WTC11 (cell line): ENCODE measurements at regions not wholly inside any gene's neighbourhood (a gene's known extent, or its start where the extent isn't known, plus 50 kb on each side); places are given as distances from the start of the nearest gene placed in this dataset.

Experiments
- CREB1 ChIP-seq: sonication (generic); formaldehyde crosslinking; IDR thresholded peaks from 2 replicates; pipeline ENCODE4 v1.8.0; 2023; ENCODE audit warnings: mild to moderate bottlenecking, missing genetic modification reagents
- NR2C2 ChIP-seq: sonication (generic); formaldehyde crosslinking; IDR thresholded peaks from 2 replicates; pipeline ENCODE4 v1.8.0; 2022; ENCODE audit warnings: mild to moderate bottlenecking, missing genetic modification reagents
- TF ChIP-seq, protein P1 (sequence below): fragments of 200-600 bp; IDR thresholded peaks from 2 replicates; pipeline ENCODE4 v1.8.0; 2022; ENCODE audit warnings: antibody characterized with exemption
- TF ChIP-seq, protein P2 (sequence below): sonication (generic); formaldehyde crosslinking; IDR thresholded peaks from 2 replicates; pipeline ENCODE4 v1.8.0; 2022; ENCODE audit warnings: mild to moderate bottlenecking, missing genetic modification reagents

- TF ChIP-seq, protein P1, sequence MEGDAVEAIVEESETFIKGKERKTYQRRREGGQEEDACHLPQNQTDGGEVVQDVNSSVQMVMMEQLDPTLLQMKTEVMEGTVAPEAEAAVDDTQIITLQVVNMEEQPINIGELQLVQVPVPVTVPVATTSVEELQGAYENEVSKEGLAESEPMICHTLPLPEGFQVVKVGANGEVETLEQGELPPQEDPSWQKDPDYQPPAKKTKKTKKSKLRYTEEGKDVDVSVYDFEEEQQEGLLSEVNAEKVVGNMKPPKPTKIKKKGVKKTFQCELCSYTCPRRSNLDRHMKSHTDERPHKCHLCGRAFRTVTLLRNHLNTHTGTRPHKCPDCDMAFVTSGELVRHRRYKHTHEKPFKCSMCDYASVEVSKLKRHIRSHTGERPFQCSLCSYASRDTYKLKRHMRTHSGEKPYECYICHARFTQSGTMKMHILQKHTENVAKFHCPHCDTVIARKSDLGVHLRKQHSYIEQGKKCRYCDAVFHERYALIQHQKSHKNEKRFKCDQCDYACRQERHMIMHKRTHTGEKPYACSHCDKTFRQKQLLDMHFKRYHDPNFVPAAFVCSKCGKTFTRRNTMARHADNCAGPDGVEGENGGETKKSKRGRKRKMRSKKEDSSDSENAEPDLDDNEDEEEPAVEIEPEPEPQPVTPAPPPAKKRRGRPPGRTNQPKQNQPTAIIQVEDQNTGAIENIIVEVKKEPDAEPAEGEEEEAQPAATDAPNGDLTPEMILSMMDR, result no peak
- TF ChIP-seq NR2C2, result no peak
- no peak for TF ChIP-seq CREB1 (CRISPR knock-in tag)
- TF ChIP-seq, protein P2, sequence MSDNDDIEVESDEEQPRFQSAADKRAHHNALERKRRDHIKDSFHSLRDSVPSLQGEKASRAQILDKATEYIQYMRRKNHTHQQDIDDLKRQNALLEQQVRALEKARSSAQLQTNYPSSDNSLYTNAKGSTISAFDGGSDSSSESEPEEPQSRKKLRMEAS (CRISPR knock-in tag), result no peak
Measured at GRCh38 chr16:58828901-58829545, 94.9 kb upstream of the GOT2 start.
